Daoy (cell line): ENCODE measurements at regions not wholly inside any gene's neighbourhood (a gene's known extent, or its start where the extent isn't known, plus 50 kb on each side); places are given as distances from the start of the nearest gene placed in this dataset.
"Not testable (repeated sequence)": the region's sequence is repeated elsewhere in the genome, so short reads cannot be mapped to it uniquely, and the experiment has no call there.

Experiments used
- DNase-seq: peaks from one replicate; pipeline ENCODE4 v3.0.0-alpha.2; 2015; ENCODE audit warnings: low read depth

DNA sequence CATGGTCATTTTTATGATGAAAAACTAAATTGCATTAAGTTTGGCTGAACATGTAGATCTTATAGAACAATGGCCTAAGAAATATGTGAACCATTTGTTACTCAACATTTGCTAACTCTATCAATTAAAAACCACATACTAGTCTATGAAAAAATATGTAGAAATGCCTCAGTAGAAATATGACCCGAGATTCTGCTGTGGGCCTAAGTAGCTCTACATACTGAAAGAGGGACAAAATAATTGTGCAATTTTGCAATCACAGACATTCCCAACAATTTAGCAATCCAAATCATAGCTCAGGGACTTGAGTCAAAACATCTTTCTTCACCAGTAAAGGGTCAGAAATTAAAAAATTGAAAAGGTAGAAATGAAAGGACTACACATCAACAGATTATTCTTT is 619.0 kb downstream of the FRK start:
- DNase-seq, result no peak

DNA sequence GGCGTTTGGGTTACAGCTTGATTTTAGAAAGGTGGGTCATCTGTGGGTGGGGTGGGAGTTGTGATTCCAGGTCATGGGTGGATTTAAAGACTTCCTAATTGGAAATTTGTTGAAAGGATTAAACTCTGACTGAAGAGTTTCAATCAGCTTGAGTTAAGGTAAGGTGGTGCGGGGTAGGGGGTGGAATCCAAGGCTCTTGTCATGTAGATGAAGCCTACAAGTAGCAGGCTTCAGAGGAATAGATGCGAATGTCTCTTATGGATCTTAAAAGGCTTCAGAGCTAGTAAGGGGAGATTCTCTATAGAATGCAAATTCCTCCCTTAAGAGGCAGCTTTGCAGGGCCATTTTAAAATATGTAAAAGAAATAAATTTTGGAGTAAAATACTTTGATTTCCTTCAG is 645.3 kb downstream of the FRK start:
- no peak for DNase-seq

DNA sequence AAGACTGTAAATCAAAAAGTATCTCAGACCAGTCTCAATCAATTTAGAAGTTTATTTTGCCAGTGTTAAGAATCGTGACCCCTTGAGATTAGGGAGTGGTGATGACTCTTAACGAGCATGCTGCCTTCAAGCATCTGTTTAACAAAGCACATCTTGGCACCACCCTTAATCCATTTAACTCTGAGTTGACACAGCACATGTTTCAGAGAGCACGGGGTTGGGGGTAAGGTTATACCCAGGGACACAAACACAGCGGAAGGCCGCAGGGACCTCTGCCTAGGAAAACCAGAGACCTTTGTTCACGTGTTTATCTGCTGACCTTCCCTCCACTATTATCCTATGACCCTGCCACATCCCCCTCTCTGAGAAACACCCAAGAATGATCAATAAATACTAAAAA is 645.8 kb downstream of the FRK start:
- DNase-seq, result not testable (repeated sequence)

DNA sequence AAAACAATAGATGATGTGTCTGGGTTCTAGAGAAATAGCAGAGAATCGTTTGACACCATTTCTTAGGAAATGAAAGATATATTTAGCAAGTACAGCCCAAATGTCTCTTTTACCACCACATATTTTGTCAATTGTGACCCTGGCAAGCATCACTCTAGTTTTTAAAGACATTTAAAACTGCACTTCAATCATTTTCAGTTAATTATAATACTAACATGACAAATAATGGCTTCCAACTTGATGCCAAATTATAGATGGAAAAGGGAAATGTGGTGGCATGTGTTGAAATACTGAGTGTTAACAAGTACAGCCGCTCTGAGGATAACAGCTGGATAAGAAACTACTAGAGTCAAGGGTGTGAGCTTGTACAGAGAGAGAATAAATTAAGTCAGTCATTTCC is 648.9 kb downstream of the FRK start:
- no peak for DNase-seq

DNA sequence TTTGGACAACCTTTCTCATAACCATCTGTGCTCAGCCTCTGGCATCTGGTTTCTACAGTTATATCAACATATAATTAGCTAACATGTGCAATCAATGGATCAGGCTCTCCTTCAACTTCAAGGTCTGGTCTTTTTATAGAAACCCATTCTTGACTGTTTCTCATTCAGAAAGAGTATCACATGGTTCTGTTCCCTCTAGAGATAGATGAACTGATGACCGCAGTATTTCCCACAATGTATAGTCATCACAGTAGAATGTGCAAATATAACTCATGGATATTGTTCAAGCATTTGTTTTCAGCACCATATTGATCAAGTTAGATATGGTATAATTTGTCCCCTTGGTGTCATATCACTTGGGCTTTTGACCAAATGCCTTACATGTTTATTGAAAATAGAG is 656.2 kb downstream of the FRK start:
- DNase-seq, result no peak

DNA sequence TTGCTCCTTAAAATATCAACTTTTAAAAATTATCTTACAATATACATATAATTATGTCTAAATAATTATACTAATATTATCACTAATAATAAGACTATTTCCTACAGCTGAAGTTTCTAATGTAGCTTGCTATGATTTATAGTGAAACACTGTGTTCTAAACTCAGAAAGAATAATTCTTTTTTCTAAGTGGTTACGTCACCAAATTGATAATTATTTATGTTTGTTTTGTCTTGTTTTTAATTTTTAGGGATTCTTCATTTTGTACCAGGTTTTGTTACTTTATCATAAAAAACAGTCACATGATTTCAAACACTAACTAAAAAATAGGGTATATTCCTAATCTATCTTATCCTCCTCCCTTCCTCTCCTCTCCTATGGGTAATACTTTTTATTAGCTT is 662.1 kb downstream of the FRK start:
- no peak for DNase-seq

DNA sequence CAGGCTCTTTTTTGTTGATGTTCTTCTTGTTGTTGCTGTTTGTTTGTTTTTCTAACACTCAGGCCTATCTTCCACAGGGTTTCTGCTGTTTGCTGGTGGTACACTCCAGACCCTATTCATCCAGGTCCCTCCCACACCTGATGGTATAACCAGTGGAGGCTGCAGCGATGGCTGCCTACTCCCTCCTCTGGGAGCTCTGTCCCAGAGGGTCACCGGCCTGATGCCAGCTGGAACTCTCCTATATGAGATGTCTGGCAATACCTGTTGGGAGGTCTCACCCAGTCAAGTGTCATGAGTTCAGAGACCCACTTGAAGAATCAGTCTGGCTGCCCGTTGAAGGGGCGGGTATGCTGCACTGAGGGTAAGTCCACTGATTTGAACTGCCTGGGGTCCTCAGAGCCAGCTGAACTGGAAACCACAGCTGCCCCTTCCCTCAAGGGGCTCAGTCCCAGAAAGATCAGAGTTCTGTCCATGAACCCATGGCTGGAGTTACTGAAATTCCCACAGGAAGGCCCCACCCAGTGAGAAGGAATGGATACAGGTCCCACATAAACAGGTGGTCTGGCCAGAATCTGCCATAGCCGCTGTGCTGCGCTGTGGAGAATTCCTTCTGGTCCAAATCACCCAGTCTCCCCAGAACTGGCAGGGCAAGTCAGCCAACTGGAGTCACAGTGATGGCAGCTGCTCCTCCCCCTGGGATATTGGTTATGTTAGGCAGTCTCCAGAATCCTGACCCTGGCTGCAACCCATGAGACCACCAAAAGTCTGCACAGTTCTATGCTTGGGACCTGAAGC is 664.4 kb downstream of the FRK start:
- DNase-seq, result no peak

DNA sequence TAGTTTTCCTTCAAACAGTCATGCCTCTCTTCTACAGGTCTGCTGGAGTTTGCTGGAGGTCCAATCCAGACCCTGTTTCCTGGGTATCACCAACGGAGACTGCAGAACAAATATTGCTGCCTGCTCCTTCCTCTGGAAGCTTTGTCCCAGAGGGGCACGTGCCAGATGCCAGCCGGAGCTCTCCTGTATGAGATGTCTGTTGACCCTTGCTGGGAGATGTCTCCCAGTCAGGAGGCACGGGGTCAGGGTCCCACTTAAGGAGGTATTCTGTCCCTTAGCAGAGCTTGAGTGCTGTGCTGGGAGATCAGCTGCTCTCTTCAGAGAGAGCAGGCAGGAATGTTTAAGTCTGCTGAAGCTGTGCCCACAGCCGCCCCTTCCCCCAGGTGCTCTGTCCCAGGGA is 666.9 kb downstream of the FRK start:
- DNase-seq, result no peak

DNA sequence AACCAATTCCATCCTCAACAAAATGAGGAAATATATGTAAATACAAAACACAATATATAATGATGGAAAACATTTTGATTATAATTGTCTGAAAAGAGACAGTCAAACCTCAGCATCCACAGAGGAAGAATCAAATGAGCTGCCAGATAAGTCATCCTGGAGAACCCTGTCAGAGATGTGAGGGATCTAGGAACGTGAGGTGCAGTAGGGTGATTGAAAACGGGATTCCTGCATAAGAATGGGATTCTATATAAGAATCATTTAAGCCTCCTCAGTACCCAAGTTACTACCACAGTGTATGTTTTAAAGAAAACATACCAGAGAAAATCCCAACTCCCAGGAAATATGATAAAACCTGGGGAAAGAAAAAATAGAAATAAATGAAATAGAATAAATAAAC is 690.5 kb downstream of the FRK start:
- no peak for DNase-seq

DNA sequence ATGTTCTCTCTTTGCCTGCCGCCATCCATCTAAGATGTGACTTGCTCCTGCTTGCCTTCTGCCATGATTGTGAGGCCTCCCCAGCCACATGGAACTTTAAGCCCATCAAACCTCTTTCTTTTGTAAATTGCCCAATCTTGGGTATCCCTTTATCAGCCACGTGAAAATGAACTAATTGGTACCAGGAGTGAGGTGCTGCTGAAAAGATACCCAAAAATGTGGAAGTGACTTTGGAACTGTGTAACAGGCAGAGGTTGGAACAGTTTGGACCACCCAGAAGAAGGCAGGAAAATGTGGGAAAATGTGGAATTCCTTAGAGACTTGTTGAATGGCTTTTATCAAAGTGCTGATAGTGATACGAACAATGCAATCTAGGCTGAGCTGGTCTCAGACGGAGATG is 694.9 kb downstream of the FRK start:
- DNase-seq, result no peak

DNA sequence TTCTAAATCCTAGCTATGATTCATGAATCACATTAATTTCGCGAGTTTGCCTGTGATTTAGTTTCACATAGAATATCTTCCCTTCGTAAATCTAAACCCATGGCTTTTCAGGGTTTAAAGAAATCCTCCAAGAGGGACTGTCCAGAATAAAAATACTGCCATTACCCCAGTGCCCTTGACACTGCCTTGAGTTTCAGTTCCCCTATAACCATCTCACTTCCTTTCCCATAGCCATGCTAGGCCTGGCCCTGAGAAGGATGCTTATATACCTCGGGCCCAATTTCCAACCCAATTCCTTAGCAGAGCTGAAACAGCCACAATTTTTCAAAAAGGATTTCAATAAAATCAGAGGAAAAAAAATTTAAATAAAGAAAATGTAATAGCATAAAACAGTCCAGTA is 697.3 kb downstream of the FRK start:
- DNase-seq, result no peak

DNA sequence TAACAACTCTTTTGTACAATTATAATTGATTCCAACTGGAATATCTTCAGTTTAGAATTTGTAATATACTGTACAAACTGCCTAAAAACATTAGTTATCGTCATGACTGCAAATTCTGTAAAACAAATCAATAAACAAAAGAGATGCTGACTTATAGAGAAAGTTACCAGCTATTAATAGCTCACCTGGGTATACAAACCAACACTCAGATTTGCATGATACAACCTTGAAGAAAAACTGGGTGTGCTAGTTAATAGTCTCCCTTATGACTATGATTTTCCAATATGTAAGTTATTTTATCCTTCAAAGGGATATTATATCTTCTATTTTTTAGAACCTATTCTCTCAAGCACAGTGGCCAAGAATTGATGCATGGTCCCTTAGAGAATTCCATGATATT is 698.5 kb downstream of the FRK start:
- no peak for DNase-seq

DNA sequence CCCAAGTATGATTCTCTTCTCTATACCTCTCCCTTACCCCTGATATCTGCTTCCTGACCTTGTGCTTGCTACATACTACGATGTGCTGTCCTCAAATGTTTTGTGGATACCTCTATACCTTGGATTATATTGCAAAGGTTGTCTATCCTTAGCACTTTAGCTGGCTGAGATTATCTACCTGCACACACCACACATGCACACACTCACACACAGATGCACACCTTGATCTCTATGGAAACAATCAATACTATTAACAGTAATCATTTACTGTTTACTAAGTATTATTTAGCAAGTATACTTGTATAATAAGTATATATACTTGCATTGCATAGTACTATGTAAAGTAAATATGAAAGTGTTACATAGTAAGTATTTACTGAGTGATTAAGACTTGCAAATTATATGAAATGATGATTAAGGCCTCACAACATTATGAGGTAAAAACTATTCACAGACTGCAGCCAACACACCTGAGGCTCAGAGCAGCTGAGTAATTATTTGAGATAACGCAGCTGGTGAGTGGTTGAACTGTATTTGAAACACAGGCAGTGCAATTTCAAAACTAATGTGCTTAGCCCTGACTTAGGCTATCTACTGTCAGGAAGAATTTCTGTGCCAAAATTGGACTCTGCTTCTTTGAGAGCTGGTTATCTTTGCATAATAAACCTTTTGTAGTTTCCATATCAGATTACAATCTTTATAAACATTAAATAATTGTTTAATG is 699.9 kb downstream of the FRK start:
- no peak for DNase-seq

DNA sequence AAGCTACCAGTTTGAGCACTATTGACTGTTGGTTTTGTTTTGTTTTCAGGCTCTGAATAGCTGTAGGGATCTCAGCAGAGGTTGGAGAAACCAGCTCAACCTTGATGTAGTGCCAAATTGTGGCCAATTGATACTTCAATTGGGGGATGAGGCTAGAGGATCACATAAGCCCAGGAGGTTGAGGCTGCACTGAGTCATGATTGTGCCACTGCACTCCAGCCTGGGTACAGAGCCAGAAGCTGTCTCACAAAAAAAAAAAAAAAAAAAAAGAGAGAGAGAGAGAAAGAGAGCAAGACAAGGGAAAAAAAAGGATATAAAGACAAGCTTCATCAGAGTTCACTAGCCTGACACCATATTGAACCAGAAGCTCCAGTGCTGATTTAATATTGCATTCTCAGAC is 702.1 kb downstream of the FRK start:
- no peak for DNase-seq

DNA sequence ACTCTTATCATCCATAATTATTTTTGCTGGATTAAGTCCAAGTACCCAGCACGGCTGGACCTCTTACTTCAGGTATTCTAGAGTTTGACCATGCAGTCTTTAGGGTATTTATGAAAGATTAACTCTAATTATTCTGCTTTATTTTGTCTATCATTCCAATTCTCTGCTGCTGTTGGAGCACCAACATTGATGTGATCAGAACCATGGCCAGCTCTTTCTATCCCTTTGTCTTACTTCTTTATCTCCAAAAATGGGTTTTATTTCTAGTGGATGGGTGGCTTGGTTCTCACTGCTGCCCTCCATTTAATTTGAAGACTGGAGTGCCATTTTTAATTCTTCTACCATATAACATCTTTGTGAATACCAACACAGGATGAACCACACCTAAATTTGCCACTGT is 704.3 kb downstream of the FRK start:
- DNase-seq, result no peak

DNA sequence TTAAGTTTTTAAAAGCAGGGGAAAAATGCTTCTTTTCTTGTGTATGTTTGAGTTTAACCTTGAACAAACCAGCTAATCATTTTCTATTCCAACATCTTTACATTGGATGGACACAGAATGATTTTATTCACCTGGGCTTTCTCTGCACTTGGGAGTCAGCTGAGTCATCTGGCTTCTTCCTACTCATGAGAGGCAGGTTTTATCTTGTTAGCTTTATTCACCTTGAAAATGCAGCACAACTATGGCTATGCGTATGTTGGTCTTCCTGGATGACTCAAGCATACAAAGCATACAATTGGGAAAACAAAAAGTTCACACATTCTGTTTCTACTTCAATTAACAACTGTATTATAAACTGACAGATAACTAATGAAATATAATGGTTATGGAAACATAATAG is 737.7 kb downstream of the FRK start:
- no peak for DNase-seq

DNA sequence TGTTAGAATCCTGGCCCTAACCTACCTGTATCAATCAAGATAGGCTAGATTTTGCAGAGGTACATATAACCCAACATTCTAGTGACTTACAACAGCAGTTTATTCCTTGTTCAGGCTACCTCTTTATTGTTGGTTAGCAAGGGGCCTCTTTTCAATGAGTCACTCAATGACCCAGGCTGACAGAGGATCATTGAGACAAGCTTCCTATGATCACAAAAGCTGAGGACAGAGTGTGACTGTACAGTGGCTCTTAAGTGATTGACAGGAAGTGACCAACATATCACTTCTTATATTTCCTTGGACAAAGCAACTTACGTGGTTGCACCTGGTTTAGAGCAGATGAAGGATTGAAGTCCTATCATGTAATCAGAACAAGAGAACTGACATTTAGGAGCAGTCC is 740.9 kb downstream of the FRK start:
- DNase-seq, result no peak

DNA sequence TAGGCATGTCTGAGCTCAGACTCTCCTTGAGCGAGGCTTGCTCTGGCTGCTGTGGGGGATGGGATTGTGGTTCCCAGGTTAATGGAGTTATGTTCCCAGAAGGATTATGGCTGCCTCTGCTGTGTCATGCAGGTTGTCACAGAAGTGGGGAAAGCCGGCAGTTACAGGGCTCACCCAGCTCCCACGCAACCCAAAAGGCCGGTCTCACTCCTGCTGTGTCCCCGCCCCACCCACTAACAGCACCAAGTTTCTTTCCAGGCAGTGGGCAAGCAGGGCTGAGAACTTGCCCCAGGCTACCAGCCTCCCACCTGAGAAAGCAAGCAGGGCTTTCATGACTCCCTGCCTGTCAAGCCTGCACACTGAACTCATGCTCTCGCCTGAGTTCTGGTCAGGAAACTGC is 750.5 kb downstream of the FRK start:
- no peak for DNase-seq

DNA sequence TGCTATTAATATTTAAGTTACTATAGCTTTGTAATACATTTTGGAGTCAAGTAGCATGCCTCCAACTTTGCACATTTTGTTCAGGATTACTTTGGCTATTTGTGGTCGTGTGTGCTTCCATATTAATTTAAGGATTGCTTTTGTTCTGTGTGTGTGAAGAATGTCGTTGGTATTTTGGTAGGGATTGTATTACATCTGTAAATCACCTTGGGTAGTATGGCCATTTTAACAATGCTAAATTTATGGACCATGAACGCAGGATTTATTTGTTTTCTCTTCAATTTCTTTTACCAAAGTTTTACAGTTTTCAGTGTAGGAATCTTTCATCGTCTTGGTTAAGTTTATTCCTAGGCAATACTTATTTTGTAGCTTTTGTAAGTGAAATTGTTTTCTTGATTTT is 758.0 kb downstream of the FRK start:
- no peak for DNase-seq

DNA sequence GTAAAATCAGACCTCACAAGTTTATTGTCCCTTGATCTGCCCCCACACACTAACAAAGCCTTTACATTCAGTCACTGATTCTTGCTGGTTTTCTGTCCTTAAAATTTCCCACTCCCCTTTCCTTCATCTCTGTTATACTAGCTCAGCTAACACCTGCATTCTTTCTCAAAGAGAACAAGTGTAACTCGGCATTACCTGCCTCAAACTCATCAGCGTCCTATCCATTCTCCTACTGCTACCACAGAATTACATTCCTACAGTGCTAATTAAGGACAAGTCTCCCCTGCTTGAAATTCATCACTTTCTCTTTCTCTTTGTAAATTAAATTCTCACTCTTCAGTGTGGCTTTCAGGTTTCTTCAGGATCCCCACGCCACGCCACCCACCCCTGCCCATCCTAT is 773.2 kb downstream of the FRK start:
- no peak for DNase-seq

DNA sequence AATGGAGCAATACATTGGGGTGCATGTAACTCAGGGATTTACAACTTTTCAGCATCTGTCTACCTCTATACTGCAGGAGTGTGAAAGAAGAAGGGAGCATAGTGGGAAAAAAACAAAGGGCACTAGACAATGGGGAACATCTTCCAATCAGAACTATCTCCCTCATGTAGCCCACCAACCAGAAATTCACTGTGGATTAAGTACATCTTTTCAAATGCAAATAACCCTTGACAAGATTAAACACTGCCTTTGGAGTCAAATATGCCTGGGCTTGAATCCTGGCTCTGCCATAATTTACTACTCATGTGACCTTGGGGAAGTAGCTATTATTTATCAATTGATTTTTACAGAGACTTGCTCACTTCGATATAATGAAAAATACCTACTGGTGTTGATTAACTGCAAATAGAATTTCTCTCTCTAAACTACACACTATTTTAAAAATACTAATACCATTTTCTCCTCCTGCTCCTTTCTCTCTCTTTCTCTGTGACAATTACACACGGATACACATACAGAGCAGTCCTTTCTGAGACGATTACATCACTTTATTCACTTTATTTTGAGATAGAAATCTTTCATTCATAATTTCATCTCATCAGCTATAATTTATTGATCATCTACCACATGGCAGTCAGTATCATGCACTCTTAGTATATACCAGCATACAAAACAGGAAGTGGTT is 783.7 kb downstream of the FRK start:
- DNase-seq, result no peak

DNA sequence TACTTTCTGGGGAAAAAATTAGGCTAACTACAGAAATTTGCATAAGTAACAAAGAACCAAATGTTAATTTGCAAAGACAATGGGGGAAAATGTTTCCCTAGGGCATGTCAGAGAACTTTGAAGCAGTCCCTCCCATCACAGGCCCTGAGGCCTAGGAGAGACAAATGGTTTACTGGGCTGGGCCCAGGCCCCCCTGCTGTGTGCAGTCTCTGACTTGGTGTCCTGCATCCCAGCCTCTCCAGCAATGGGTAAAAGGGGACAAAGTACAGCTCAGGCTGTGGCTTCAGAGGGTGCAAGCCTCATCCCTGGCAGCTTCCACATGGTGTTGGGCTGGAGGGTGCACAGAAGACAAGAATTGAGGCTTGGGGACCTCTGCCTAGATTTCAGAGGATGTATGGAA is 788.4 kb downstream of the FRK start:
- no peak for DNase-seq

DNA sequence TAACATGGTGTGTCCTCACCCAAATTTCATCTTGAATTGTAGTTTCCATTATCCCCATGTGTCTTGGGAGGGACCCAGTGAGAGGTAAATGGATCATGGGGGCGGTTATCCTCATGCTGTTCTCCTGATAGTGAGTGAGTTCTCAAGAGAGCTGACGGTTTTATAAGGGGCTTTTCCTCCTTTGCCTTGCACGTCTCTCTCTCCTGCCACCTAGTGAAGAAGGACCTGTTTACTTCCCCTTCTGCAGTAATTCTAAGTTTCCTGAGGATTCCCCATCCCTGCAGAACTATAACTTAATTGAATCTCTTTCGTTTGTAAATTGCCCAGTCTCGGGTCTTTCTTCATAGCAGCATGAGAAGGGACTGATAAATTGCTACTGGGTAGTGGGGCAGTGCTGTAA is 789.3 kb downstream of the FRK start:
- no peak for DNase-seq
